Osteocyte (in vitro differentiated cells): ENCODE measurements at regions not wholly inside any gene's neighbourhood (a gene's known extent, or its start where the extent isn't known, plus 50 kb on each side); places are given as distances from the start of the nearest gene placed in this dataset.

ENCODE experiments used
- DNase-seq: peaks from one replicate; pipeline ENCODE4 v3.0.0; 2021; ENCODE audit warnings: mixed read lengths; ENCODE audit not compliant: unreplicated experiment; ENCODE audit errors: extremely low spot score
- H3K27ac Mint-ChIP-seq: one replicate; pipeline ENCODE4 v1.8.0; 2021; ENCODE audit warnings: mild to moderate bottlenecking, mixed read lengths; ENCODE audit not compliant: unreplicated experiment
- H3K27me3 Mint-ChIP-seq: one replicate; pipeline ENCODE4 v1.8.0; 2021; ENCODE audit warnings: mixed read lengths; ENCODE audit not compliant: unreplicated experiment
- H3K36me3 Mint-ChIP-seq: one replicate; pipeline ENCODE4 v1.8.0; 2021; ENCODE audit warnings: mixed read lengths; ENCODE audit not compliant: unreplicated experiment
- H3K4me1 Mint-ChIP-seq: one replicate; pipeline ENCODE4 v1.8.0; 2021; ENCODE audit warnings: mixed read lengths; ENCODE audit not compliant: unreplicated experiment
- H3K4me3 Mint-ChIP-seq: one replicate; pipeline ENCODE4 v1.8.0; 2021; ENCODE audit warnings: mild to moderate bottlenecking, moderate library complexity, mixed read lengths; ENCODE audit not compliant: unreplicated experiment
- H3K9me3 Mint-ChIP-seq: one replicate; pipeline ENCODE4 v1.8.0; 2021; ENCODE audit warnings: mixed read lengths; ENCODE audit not compliant: unreplicated experiment
- CTCF ChIP-seq: fragments of 200-600 bp; sonication (generic); IDR thresholded peaks from 2 replicates; pipeline ENCODE4 v1.5.0; 2021; ENCODE audit warnings: antibody characterized with exemption, mild to moderate bottlenecking, moderate library complexity

- Mint-ChIP-seq H3K36me3 (no peaks in the 10 kb centered on the region), H3K4me1 (no peaks in the 10 kb centered on the region)
- no peak for TF ChIP-seq CTCF
Measured at GRCh38 chr1:5812295-5812694, 179.9 kb downstream of the NPHP4 start.

DNA sequence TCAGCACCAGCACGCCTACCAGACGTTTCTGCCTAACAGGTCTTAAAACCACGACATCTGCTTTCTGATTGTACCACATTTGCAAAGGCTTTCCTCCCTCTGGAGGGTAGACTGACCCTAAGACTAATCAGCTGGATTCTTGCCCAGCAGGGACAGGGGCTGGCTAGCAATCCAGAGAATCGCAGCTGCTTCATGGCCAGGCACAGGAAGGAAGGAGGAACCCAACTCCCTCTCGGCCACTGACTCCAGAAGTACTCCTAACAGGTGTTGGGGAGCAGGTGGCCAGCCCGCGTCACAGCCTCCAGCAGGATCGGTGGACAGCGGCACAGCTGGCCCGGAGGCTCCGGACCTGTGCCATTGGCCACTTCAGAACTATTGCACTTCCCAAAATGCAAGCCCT, 180.8 kb downstream of the NPHP4 start:
- H3K4me1 Mint-ChIP-seq: no peaks in the 10 kb centered on the region

More at GRCh38 chr1:5812295-5812694, 179.9 kb downstream of the NPHP4 start:
- DNase-seq: no peak
- H3K27ac Mint-ChIP-seq: no peak overlapping the region
- no peaks in the 10 kb centered on the region for H3K9me3 Mint-ChIP-seq
- no peaks in the 10 kb centered on the region for H3K27me3 Mint-ChIP-seq
- no peak overlapping the region for H3K4me3 Mint-ChIP-seq

GRCh38 chr1:5810553-5811270, 181.5 kb downstream of the NPHP4 start:
- DNase-seq: no peak

More for the DNA sequence above, 180.8 kb downstream of the NPHP4 start:
- no peak for TF ChIP-seq CTCF
- no peak for DNase-seq
- no peaks in the 10 kb centered on the region for H3K27me3 Mint-ChIP-seq
- no peaks in the 10 kb centered on the region for H3K36me3 Mint-ChIP-seq
- no peaks in the 10 kb centered on the region for H3K9me3 Mint-ChIP-seq
- H3K27ac Mint-ChIP-seq: no peak overlapping the region
- no peak overlapping the region for H3K4me3 Mint-ChIP-seq

GRCh38 chr1:5810131-5810530, 182.1 kb downstream of the NPHP4 start:
- Mint-ChIP-seq H3K4me1 (no peaks in the 10 kb centered on the region), H3K36me3 (no peaks in the 10 kb centered on the region), H3K27me3 (no peaks in the 10 kb centered on the region), H3K9me3 (no peaks in the 10 kb centered on the region), H3K27ac (no peak overlapping the region), H3K4me3 (no peak overlapping the region)
- no peak for DNase-seq
- TF ChIP-seq CTCF: no peak

More at GRCh38 chr1:5810553-5811270, 181.5 kb downstream of the NPHP4 start:
- H3K9me3 Mint-ChIP-seq: no peaks in the 10 kb centered on the region
- no peaks in the 10 kb centered on the region for H3K4me1 Mint-ChIP-seq
- no peaks in the 10 kb centered on the region for H3K36me3 Mint-ChIP-seq
- H3K27ac Mint-ChIP-seq: no peak overlapping the region
- no peak for TF ChIP-seq CTCF
- H3K27me3 Mint-ChIP-seq: no peaks in the 10 kb centered on the region
- no peak overlapping the region for H3K4me3 Mint-ChIP-seq

GRCh38 chr1:5809207-5809788, 182.9 kb downstream of the NPHP4 start:
- no peak for DNase-seq

More at GRCh38 chr1:5809207-5809788, 182.9 kb downstream of the NPHP4 start:
- TF ChIP-seq CTCF: no peak
- no peak overlapping the region for H3K27ac Mint-ChIP-seq
- H3K36me3 Mint-ChIP-seq: no peaks in the 10 kb centered on the region
- no peak overlapping the region for H3K4me3 Mint-ChIP-seq
- H3K4me1 Mint-ChIP-seq: no peaks in the 10 kb centered on the region
- H3K9me3 Mint-ChIP-seq: no peaks in the 10 kb centered on the region
- H3K27me3 Mint-ChIP-seq: no peaks in the 10 kb centered on the region
